ENCODE measurements at regions not wholly inside any gene's neighbourhood (a gene's known extent, or its start where the extent isn't known, plus 50 kb on each side); places are given as distances from the start of the nearest gene placed in this dataset.
"Not testable (repeated sequence)": the region's sequence is repeated elsewhere in the genome, so short reads cannot be mapped to it uniquely, and the experiment has no call there.

DNA sequence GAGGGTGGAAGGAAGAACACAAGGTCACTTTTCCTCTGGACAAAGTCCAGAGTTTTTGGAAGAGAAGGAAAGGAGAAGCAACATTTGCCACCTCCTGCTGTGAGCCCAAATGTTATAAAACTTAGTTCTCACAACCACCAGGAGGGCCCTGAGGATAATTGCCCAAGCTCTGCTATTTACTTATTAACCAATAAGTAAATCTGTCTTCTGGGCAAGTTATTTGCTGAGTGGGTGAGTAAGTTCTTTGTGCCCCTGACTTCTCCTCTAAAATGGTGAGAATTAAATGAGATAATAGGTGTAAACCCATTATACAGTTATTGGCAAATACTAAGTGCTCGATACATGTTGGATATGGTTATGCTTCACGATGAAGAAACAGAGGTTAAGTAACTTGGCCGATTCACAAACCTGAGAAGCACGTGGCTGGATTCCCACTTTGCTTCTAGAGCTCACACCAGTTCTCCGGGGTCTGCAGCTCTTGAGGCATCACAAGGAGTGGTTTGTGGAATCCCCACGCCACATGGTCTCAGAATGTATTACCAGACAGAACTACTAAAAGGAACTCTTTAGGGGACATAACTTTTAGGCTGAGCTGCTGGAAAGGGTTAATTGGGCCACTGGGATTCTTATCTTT is 164.1 kb downstream of the MYCN start:
- no peak for DNase-seq (ENCODE audit: low read depth in 3 of 3, low spot score in 2 of 3)

DNA sequence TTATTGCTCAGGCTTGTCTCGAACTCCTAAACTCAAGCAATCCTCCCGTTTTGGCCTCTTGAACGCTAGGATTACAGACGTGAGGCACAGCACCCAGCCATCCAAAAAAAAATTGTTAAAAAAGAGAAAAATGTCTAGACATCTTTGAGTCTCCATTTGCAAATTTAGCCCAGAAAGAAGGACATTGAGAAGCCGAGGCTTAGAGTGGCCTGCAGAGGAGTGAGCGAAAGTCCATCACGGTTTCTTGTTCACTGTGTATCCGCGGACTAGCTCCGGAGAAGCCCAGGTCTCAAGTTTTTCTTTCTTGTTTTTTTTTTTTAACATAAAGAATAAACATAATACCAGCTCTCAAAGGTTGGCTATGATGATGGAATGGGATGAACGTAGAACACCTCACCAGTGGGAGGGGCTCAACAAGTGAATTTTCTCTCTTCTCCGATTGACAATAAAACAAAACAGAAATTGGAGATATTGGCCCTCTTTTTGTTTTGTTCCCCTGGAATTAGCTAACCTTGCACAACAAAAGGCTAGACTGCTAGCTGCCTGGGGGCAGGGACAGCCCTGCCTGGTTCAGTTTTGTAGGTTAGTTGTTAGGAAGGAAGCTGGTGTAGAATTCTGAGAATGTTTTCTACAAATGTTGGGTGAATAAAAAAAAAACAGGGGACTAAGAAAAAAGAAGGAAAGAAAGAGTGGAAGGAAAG is 163.4 kb downstream of the MYCN start:
- no peak for DNase-seq (ENCODE audit: low read depth in 3 of 3, low spot score in 2 of 3)

DNA sequence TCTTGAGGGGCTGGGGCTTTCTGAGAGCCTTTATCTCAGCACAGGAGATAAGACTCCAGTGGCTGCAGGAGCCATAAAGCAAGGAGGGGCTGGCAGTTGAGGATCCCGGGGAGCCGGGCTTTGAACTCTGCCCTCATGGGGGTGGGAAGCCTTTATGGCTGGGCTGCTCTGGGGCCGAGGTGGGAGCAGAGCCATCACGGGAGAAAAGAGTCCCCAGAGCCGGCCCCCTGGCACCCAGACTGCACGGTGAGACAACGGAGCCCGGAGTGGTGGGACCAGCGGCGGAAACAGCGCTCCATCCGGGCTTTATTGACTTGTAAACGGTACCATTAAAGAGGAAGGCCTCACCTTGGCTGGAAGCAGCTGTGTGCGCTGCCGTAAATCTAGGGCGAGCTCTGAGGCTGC is 162.6 kb downstream of the MYCN start:
- no peak for DNase-seq (ENCODE audit: low read depth in 3 of 3, low spot score in 2 of 3)

DNA sequence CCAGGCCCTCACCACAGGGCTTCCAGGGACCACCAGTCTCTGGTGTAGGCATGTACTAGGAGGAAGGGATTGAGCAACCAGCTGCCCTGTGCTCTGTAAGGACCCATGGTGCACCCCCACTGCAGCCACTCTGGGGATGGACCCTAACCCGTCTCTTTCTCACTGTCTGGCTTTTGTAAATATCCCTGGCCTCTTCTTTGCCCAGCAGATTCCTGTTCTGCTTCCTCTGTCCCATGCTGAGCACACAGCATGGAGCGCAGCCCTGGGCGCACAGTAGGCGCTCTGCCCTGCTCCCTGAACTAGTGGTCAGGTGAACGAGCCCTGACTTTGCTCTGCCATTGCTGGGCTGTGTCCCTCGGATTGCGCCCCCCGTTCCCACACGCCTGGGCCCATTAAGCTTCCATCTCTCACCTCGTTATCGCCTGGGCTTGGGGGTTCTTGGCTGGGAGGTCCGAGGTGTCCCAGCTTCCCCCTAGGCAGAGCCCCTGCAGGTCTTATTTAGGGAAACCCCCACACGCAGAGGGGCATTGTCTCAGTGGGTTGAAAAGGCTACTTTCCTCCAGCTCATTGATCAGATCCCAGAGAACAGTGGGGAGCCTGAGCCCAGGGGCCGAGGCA is 162.1 kb downstream of the MYCN start:
- DNase-seq (ENCODE audit: low read depth in 3 of 3, low spot score in 2 of 3) = no peak

DNA sequence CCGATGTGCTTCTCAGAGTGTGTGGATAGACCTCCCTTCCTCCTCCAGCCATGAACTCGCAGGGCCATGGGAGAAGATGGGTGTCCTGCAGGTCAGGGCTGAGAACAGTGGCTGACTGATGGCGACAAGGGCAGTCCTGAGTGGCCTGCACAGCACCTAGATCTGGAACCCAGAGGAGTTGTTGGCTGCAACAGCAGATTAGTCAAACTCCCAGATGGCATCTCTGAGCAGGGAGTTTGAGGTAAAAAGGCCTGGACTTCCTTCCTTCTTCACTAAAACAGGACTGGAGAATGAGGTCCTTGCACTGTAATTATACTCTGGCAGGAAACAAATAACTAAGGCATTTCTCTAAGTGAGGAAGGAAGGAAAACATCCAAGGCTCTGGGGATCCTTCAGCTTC is 160.8 kb downstream of the MYCN start:
- no peak for DNase-seq (ENCODE audit: low read depth in 3 of 3, low spot score in 2 of 3)

DNA sequence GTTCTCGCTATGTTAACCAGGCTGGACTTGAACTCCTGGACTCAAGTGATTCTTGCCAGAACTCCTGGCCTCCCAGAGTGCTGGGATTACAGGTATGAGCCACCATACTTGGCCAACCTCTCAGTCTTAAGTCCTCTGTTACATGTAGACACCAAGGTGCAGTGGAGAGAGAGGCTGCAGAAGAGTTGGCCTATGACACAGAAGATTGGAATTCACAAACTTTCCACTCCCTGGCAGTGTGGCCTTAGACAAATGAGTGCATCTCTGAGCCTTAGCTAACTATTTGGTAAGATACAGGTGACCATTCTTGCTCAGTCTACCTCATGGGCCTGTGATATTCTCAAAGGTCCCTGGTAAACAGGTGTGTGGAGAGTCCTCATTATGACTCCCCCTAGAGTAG is 159.7 kb downstream of the MYCN start:
- no peak for DNase-seq (ENCODE audit: low read depth in 3 of 3, low spot score in 2 of 3)

DNA sequence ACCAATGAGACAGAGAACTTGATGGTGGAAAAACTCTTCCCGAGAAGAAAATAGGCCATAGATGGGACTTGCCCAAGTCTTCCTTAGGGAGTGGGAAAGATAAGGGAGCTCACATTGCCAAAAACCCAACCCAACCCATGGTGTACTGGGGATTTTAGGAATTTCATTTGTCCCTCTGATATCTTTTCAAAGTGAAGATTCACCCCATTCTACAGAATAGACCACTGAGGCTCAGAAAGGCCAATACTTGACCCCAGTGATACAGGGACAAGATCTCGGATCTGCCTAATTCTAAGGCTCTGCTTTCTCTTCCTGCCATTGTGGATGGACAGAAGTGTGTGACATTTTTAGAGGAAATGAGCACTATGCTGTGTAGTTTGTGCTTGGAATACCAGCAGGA is 159.0 kb downstream of the MYCN start:
- no peak for DNase-seq (ENCODE audit: low read depth in 3 of 3, low spot score in 2 of 3)

DNA sequence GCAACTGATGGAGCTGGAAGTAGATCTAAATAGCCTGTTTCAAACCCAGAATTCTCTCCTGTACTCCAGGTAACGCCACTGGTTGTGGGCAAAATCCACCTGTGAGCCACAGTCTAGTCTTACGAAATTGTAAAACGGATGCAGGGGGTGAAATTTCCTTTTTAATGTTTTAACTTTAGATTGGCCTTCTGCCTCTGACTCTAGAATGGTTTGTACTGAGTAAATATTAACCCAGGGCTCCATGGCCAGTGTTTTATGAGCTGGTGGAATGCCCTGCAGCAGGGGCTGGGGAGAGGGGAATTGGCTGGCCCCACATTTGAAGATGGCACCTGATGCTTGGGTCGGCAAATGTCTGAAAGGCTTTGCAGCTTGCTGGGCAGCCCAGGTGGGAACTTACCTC is 156.6 kb downstream of the MYCN start:
- DNase-seq (ENCODE audit: low read depth in 3 of 3, low spot score in 2 of 3) = no peak

DNA sequence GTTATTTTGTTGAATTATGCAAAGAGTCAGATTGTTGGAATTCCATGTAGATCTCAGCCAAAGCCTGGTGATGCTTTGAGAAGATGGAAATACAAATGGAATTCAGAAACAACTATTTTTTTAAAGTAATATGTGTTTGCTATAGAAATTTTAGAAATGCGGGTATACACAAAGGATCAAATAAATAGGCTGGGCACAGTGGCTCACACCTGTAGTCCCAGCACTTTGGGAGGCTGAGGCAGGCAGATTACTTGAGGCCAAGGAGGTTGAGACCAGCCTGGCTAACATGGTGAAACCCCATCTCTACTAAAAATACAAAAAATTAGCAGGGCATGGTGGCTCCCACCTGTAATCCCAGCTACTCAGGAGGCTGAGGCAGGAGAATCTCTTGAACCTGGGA is 155.1 kb downstream of the MYCN start:
- not testable (repeated sequence) for DNase-seq (ENCODE audit: low read depth in 3 of 3, low spot score in 2 of 3)

DNA sequence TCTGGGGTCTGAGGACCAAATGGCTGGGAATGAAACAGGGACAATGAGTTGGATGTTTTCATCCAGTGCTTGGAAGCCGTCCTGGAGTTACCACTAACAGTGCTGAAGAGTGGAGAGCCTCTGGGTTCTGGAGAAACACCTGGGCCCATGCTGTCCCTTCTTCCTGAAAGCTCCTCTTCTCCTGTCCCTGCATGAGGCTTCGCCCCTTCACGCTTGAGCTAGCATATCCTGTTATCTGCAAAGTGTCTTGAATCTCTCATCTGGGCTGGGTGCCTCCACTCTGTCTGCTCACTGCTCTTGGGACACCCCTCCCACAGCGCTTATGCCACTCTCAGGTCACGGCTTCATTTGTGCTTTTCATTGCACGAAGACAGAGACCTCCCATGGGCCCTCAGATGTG is 154.5 kb downstream of the MYCN start:
- no peak for DNase-seq (ENCODE audit: low read depth in 3 of 3, low spot score in 2 of 3)

DNA sequence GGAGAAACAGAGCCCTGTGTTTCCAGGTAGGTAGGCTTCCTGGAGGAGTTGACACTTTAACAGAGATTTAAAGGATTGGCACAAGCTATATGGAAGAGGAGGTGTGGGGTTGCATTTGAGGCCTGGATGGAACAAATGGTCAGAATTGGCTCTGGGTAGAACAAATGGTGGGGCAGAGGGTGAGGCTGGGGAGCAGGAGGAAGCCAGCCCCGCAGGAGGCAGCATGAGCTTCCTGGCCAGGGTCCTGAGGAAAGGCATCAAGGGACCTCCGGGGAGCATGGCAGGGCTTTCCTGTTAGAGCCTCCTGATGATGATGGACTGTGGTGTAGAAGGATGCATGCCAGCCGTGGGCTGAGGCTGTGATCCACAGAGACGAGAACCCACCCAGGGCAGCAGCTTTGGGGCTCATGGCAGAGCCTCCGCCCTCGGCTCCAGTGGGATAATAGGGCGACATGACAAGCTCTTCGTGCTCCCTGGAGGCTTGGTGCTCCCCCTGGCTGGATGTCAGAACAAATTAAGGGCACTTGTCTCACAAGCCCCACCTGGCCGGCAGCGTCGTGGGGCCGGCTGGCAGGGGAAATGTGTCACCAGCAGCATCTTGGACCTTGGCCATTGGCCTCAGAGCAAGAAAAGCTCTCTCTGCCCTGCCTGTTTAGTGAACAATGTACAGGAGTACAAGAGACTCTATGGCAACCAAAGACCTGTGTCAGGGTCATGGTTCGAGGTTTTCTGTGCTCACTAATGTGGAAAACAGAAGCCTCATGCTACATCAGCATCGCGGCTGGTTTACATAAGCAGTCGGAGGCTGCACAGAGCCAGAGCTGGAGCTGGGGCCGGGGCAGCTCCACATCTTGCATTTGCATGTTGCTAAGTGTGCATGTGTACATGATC is 153.5 kb downstream of the MYCN start:
- no peak for DNase-seq (ENCODE audit: low read depth in 3 of 3, low spot score in 2 of 3)

DNA sequence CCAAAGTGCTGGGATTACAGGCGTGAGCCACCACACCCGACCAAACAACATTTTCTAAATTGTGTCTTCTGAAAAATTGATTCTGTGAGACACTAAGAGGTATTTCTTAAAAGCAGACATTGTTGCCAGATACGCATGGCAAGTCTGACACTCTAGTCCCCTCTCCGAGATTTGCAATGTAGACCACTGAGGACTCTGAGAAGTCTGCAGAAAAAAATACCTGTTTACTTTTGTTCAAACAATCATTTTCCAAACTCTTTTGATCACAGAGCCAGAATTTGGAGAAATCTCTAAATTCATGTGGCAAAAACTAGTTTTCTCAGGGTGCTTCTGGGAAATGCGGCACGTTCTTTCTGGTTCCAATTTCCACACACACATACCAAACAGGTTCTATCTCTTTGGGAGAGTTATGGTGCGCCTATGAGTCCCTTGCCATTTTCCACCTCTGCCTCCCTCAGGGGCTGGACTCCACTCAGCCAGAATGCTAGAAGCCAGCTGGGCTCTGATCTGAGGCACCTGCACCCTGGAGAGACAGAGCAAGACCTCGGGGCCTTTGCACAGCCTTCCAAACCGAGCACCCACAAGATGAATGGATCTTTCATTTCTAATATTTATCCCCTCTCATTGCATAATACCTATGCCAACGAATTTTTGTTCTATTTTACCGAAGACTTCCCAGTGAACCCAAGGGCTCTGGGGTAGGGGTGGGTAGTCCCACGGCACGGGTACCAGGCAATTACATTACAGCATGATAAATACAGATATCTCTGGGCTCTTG is 152.7 kb downstream of the MYCN start:
- DNase-seq (ENCODE audit: low read depth in 3 of 3, low spot score in 2 of 3) = no peak

DNA sequence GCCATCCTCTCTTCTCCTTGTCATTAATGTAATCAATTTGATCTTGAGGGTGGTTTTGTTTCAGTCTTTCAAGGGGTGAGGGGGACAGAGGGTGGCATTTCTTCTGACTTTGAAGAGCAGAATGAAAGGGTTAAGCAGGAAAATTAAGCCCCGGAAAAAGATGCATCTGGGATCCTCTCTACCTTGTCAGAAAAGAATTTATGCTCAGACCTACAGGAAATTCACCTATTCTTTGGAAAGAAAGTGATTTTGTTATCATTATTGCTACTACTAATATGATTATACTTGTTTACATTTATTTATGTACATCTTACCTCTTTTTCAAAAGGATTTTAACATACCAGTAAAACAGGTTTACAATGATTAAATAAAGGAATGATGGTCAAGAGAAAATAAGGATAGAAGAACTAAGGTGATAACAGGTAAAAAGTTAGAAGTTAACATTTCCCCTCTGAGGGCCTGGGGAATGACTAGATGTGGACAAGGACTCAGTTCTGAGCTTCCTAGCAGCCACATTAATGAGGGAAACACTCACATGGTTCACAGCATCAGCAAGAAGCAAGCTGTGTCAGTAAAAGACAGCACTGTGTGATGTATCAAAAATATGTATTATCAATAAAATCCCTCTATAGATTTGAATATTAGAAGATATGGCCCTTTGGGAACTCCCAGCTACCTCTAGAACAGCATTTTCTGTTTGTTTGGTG is 151.4 kb downstream of the MYCN start:
- no peak for DNase-seq (ENCODE audit: low read depth in 3 of 3, low spot score in 2 of 3)

DNA sequence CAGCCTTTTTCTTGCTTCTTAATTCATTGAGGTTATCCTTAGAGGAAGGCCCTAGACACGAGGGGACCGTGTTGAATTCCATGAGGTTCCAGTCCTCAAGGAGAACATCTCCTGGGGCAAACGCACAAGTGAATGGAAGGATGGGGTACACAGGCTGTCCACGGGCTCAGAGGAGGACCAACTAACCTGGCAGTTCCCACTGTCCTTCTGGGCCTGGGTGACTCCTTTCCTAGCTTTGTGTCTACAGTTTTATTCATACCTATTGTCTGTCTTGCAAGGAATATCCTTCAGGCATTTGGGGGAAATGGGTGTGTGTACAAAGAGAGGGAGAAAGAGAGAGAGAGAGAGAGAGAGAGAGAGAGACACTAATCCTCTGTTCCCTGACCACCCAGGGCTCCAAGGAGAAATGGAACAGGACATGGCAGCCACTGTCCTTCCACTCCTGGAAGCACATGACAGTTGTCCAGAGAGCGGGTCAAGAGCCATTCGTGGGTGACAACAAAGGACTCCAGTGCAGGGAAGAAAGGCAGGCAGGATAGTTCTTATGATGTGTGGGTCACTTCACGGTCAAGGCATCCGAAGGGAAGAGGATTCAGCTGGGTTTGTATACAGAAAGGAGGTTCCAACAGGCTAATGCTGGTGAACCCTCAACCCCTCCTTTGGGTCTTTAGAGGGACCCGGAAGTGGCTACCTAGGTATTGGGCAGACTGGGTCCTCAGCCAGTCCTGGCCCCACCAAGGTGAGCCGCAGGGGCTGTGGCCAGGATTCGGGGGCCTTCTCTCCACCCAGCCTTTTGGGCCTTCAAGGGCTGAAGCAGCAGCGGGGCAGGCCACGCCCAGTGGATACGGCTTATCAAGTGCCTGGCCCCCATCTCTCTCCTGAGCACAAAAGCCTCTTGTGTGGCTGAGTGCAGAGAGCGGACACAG is 150.6 kb downstream of the MYCN start:
- no peak for DNase-seq (ENCODE audit: low read depth in 3 of 3, low spot score in 2 of 3)

DNA sequence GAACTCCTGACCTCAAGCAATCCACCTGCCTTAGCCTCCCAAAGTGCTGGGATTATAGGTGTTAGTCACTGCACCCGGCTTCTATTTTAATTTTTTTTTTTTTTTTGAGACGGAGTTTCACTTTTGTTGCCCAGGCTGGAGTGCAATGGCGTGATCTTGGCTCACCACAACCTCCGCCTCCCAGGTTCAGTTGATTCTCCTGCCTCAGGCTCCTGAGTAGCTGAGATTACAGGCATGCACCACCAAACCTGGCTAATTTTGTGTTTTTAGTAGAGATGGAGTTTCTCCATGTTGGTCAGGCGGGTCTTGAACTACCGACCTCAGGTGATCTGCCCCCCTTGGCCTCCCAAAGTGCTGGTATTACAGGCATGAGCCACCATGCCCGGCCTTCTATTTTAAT is 149.1 kb downstream of the MYCN start:
- not testable (repeated sequence) for DNase-seq (ENCODE audit: low read depth in 3 of 3, low spot score in 2 of 3)

DNA sequence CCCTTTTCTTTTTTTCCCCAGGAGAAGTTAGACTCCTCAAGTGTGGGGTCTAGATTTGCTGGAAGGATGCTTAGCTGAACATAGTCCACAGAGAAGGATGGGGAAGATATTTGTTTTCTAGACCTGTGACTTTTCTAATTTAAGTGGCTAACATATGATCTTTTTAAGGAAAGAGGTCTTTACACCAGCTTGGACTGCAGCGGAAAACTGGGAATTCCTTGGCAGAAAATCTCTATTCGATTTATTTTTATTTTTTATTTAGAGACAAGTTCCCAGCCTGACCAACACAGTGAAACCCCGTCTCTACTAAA is 148.4 kb downstream of the MYCN start:
- no peak for DNase-seq (ENCODE audit: low read depth in 3 of 3, low spot score in 2 of 3)

DNA sequence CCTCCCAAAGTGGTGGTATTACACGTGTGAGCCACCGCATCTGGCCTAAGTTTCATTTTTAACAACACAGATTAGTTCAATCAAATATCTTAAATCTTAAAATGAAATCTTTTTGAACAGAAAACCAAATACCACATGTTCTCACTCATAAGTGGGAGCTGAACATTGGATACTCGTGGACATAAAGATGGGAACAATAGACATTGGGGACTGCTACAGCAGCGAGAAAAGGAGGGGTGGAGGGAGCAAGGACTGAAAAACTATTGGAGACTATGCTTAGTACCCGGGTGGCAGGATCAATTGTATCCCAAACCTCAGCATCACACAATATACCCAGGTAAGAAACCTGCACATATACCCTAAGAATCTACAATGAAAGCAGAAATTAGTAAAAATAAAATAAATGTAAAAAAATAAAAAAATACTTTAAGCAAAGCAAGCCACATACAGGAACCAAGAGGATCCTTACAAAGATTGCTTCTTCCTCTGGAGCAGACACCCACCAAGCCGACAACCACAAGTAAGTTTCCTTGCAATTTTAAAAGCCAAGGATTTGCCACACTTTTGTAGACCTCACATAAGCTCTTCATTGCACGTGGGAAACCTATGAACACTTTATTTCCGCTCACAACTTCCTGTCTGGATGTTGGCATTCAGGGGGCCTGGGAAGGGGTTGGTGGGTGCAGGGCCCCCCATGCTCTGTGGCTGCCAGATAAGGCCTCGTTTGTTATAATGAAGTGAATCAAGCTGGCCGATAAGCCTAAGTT is 147.9 kb downstream of the MYCN start:
- no peak for DNase-seq (ENCODE audit: low read depth in 3 of 3, low spot score in 2 of 3)

DNA sequence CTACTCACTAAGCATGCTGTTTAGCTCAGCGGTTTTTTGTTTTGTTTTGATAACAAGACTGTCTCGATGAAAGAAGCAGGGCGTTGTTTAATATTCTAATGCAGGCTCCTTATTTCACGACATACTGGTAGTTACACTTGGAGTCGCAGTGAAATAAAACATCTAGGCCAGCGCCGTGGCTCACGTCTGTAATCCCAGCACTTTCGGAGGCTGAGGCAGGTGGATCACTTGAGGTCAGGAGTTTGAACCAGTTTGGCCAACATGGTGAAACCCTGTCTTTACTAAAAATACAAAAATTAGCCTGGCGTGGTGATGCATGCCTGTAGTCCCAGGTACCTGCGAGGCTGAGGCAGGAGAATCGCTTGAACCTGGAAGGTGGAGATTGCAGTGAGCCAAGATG is 145.8 kb downstream of the MYCN start:
- DNase-seq (ENCODE audit: low read depth in 3 of 3, low spot score in 2 of 3) = not testable (repeated sequence)
